DND-41 (cell line): ENCODE measurements at regions not wholly inside any gene's neighbourhood (a gene's known extent, or its start where the extent isn't known, plus 50 kb on each side); places are given as distances from the start of the nearest gene placed in this dataset.

Source experiments
- CTCF ChIP-seq: IDR thresholded peaks from 2 replicates; pipeline ENCODE4 v1.5.1; 2012; ENCODE audit warnings: borderline replicate concordance, low read length, moderate library complexity, mild to moderate bottlenecking; ENCODE audit not compliant: poor library complexity, severe bottlenecking; ENCODE audit errors: extremely low read depth
- EZH2 ChIP-seq: IDR thresholded peaks from 3 replicates; pipeline ENCODE4 v1.6.1; 2012; ENCODE audit warnings: borderline replicate concordance, low read depth, mild to moderate bottlenecking, moderate library complexity, low read length, inconsistent platforms; ENCODE audit not compliant: severe bottlenecking

GRCh38 chr5:107295914-107296313 is 374.8 kb downstream of the EFNA5 start:
- TF ChIP-seq CTCF = no peak
- no peak for TF ChIP-seq EZH2
